HG03442 (cell line): ENCODE measurements at regions not wholly inside any gene's neighbourhood (a gene's known extent, or its start where the extent isn't known, plus 50 kb on each side); places are given as distances from the start of the nearest gene placed in this dataset.

Experiments
- ATAC-seq: cut with Tn5 transposase; IDR thresholded peaks from one replicate; pipeline ENCODE4 v1.9.1; 2021; ENCODE audit warnings: mild to moderate bottlenecking, moderate library complexity; ENCODE audit not compliant: unreplicated experiment

- ATAC-seq: peak; percentile 57
These were observed 60.9 kb upstream of the PIP5K1B start for GRCh38 chr9:68643901-68644809.

GRCh38 chr9:68644831-68645230 lies 60.2 kb upstream of the PIP5K1B start:
- no peak for ATAC-seq

GRCh38 chr9:68648164-68648563 lies 56.9 kb upstream of the PIP5K1B start:
- no peak for ATAC-seq

GRCh38 chr9:68648971-68649370 lies 56.1 kb upstream of the PIP5K1B start:
- no peak for ATAC-seq

- no peak for ATAC-seq
These were observed 53.7 kb upstream of the PIP5K1B start for GRCh38 chr9:68651280-68651893.

GRCh38 chr9:68653141-68653595 lies 51.9 kb upstream of the PIP5K1B start:
- peak; percentile 84 for ATAC-seq

- no peak for ATAC-seq
These were observed 51.0 kb upstream of the PIP5K1B start for GRCh38 chr9:68654075-68654474.
